OCI-LY3 (cell line): ENCODE measurements at regions not wholly inside any gene's neighbourhood (a gene's known extent, or its start where the extent isn't known, plus 50 kb on each side); places are given as distances from the start of the nearest gene placed in this dataset.
"Not testable (repeated sequence)": the region's sequence is repeated elsewhere in the genome, so short reads cannot be mapped to it uniquely, and the experiment has no call there.

Experiments used
- H2AFZ ChIP-seq: fragments of 200-600, 300-600 bp; shearing (Covaris generic); 2 replicates; pipeline ENCODE4 v1.6.0; 2014; ENCODE audit warnings: antibody characterized with exemption, low read depth, low read length
- H3K27ac ChIP-seq: fragments of 200-600, 300-600 bp; sonication (generic); 2 replicates; pipeline ENCODE4 v1.5.1; 2014; ENCODE audit warnings: mild to moderate bottlenecking, low read length, moderate library complexity, mixed read lengths
- H3K27me3 ChIP-seq: fragments of 200-600, 300-600 bp; sonication (generic); 2 replicates; pipeline ENCODE4 v1.6.1; 2014; ENCODE audit warnings: low read depth, low read length, mixed read lengths
- H3K36me3 ChIP-seq: fragments of 200-600, 300-600 bp; sonication (generic); replicated peaks from 2 replicates; pipeline ENCODE3; 2014; ENCODE audit warnings: low read depth, low read length, mixed read lengths
- H3K4me1 ChIP-seq: fragments of 300-600, 200-600 bp; sonication (generic); 2 replicates; pipeline ENCODE4 v1.6.1; 2014; ENCODE audit warnings: low read length, mixed read lengths
- H3K4me2 ChIP-seq: fragments of 200-600, 300-600 bp; sonication (generic); 2 replicates; pipeline ENCODE4 v1.6.1; 2014; ENCODE audit warnings: low read length, mixed read lengths
- H3K4me3 ChIP-seq: fragments of 300-600, 200-600 bp; sonication (generic); 2 replicates; pipeline ENCODE4 v1.5.1; 2014; ENCODE audit warnings: antibody characterized with exemption, mild to moderate bottlenecking, low read length, moderate library complexity
- H3K79me2 ChIP-seq: fragments of 300-600, 200-600 bp; shearing (Covaris generic); 2 replicates; pipeline ENCODE4 v1.6.1; 2014; ENCODE audit warnings: mild to moderate bottlenecking, low read length, mixed read lengths
- H3K9ac ChIP-seq: fragments of 300-600, 200-600 bp; shearing (Covaris generic); 2 replicates; pipeline ENCODE4 v1.6.0; 2014; ENCODE audit warnings: mild to moderate bottlenecking, low read length, moderate library complexity
- H3K9me3 ChIP-seq: fragments of 200-600, 300-600 bp; shearing (Covaris generic); 2 replicates; pipeline ENCODE4 v1.6.1; 2014; ENCODE audit warnings: low read length, mixed read lengths; ENCODE audit not compliant: insufficient read depth
- H4K20me1 ChIP-seq: fragments of 200-600, 300-600 bp; sonication (generic); 2 replicates; pipeline ENCODE4 v1.6.1; 2016; ENCODE audit warnings: low read length, mixed read lengths; ENCODE audit not compliant: insufficient read depth
- CTCF ChIP-seq: fragments of 200-600, 300-600 bp; sonication (generic); IDR thresholded peaks from 2 replicates; pipeline ENCODE4 v1.5.1; 2014; ENCODE audit warnings: antibody characterized with exemption, low read length, low read depth
- EZH2phosphoT487 ChIP-seq: fragments of 200-600 bp; shearing (Covaris generic); IDR thresholded peaks from 2 replicates; pipeline ENCODE4 v1.6.1; 2018; ENCODE audit warnings: antibody characterized with exemption, mixed run types, low read depth

GRCh38 chr10:2548071-2548470 lies 519.3 kb upstream of the PFKP start:
- no peak overlapping the region for H3K4me2 ChIP-seq
- no peaks in the 10 kb centered on the region for H3K9me3 ChIP-seq
- no peaks in the 10 kb centered on the region for H4K20me1 ChIP-seq
- no peak overlapping the region for H3K27ac ChIP-seq
- H3K9ac ChIP-seq: no peak overlapping the region
- no peak overlapping the region for H2AFZ ChIP-seq
- no peaks in the 10 kb centered on the region for H3K36me3 ChIP-seq
- no peak overlapping the region for H3K4me3 ChIP-seq
- no peak for TF ChIP-seq EZH2phosphoT487
- no peak for TF ChIP-seq CTCF
- H3K4me1 ChIP-seq: no peaks in the 10 kb centered on the region
- no peaks in the 10 kb centered on the region for H3K79me2 ChIP-seq
- H3K27me3 ChIP-seq: no peaks in the 10 kb centered on the region

- Histone ChIP-seq H3K79me2 (no peaks in the 10 kb centered on the region), H3K4me3 (no peak overlapping the region), H3K4me2 (no peak overlapping the region), H3K4me1 (no peaks in the 10 kb centered on the region), H3K27me3 (no peaks in the 10 kb centered on the region), H2AFZ (no peak overlapping the region), H3K27ac (no peak overlapping the region), H3K36me3 (no peaks in the 10 kb centered on the region), H3K9me3 (no peaks in the 10 kb centered on the region), H3K9ac (no peak overlapping the region), H4K20me1 (no peaks in the 10 kb centered on the region)
- TF ChIP-seq CTCF (no peak), EZH2phosphoT487 (no peak)
Observed at GRCh38 chr10:2547606-2548005, 519.7 kb upstream of the PFKP start.

GRCh38 chr10:2546894-2547293 lies 520.5 kb upstream of the PFKP start:
- H3K27ac ChIP-seq, H3K9me3 ChIP-seq, H3K4me2 ChIP-seq, H2AFZ ChIP-seq, H3K9ac ChIP-seq, H4K20me1 ChIP-seq, H3K36me3 ChIP-seq, H3K4me1 ChIP-seq, H3K4me3 ChIP-seq, H3K27me3 ChIP-seq, H3K79me2 ChIP-seq: not testable (repeated sequence)

GRCh38 chr10:2543974-2544373 lies 523.4 kb upstream of the PFKP start:
- Histone ChIP-seq H3K27ac (no peak overlapping the region), H3K4me1 (no peaks in the 10 kb centered on the region), H3K79me2 (no peaks in the 10 kb centered on the region), H3K9ac (no peak overlapping the region), H4K20me1 (no peaks in the 10 kb centered on the region), H2AFZ (no peak overlapping the region), H3K27me3 (no peaks in the 10 kb centered on the region), H3K36me3 (no peaks in the 10 kb centered on the region), H3K4me2 (no peak overlapping the region), H3K9me3 (no peaks in the 10 kb centered on the region), H3K4me3 (no peak overlapping the region)
- no peak for TF ChIP-seq CTCF
- no peak for TF ChIP-seq EZH2phosphoT487
